ENCODE measurements at regions not wholly inside any gene's neighbourhood (a gene's known extent, or its start where the extent isn't known, plus 50 kb on each side); places are given as distances from the start of the nearest gene placed in this dataset.

DNA sequence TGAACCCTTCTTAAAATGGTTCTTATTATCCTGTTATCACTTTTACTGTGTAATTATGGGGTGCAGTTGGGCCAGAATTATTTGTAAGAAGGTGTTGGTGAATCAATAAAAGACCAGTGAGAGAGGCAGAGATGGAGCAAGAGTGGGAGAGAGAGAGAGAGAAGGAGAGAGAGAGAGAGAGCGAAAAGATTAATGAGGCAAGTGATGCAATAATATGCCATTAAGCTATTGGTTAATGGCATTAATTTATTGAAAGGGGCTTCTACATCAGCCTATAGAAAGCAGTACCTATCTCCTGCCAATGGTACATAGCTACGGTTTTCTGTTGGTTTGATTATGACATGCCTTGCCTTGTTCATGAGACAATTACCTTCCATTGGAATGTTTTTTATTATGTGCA is 388.7 kb downstream of the RPS6KC1 start:
- H3K27me3 ChIP-seq (replicated peaks; ENCODE audit: insufficient read depth, low read length), result no peaks in the 10 kb centered on the region
- no peaks in the 10 kb centered on the region for H3K79me2 ChIP-seq (ENCODE audit: low read length)
- no peak overlapping the region for H3K9ac ChIP-seq (ENCODE audit: low read length)
- DNase-seq, result no peak
- H3K27ac ChIP-seq (ENCODE audit: low read length), result peak overlapping the region; percentile 16; the same call in 1 of the 2 replicates
- H3K4me3 ChIP-seq (ENCODE audit: low read length), result no peak overlapping the region
- no peaks in the 10 kb centered on the region for H3K9me3 ChIP-seq (replicated peaks; ENCODE audit: insufficient read depth, low read length)
- H2AFZ ChIP-seq (ENCODE audit: low read length), result no peak overlapping the region
- peaks cover 7% of the 10 kb centered on the region for H3F3A ChIP-seq (ENCODE audit: insufficient read depth, low read length)
- H3K4me2 ChIP-seq (ENCODE audit: low read depth, low read length), result peak overlapping the region; percentile 1; the same call in 1 of the 2 replicates
- no peaks in the 10 kb centered on the region for H3K36me3 ChIP-seq (replicated peaks; ENCODE audit: insufficient read depth, low read length)
- H3K4me1 ChIP-seq (ENCODE audit: low read length), result peaks cover 19% of the 10 kb centered on the region
- TF ChIP-seq EZH2phosphoT487 (IDR thresholded peaks at IDR 0.05; ENCODE audit: low read length) (no peak), EZH2 (optimal IDR thresholded peaks at IDR 0.05; ENCODE audit: low read depth, low read length) (no peak)
- TF ChIP-seq, protein P1, sequence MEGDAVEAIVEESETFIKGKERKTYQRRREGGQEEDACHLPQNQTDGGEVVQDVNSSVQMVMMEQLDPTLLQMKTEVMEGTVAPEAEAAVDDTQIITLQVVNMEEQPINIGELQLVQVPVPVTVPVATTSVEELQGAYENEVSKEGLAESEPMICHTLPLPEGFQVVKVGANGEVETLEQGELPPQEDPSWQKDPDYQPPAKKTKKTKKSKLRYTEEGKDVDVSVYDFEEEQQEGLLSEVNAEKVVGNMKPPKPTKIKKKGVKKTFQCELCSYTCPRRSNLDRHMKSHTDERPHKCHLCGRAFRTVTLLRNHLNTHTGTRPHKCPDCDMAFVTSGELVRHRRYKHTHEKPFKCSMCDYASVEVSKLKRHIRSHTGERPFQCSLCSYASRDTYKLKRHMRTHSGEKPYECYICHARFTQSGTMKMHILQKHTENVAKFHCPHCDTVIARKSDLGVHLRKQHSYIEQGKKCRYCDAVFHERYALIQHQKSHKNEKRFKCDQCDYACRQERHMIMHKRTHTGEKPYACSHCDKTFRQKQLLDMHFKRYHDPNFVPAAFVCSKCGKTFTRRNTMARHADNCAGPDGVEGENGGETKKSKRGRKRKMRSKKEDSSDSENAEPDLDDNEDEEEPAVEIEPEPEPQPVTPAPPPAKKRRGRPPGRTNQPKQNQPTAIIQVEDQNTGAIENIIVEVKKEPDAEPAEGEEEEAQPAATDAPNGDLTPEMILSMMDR (IDR thresholded peaks at IDR 0.05; ENCODE audit: low read length), result no peak
- H3K9me2 ChIP-seq (replicated peaks; ENCODE audit: insufficient read depth, low read length), result no peaks in the 10 kb centered on the region
- no peaks in the 10 kb centered on the region for H4K20me1 ChIP-seq (ENCODE audit: insufficient read depth, low read length)

DNA sequence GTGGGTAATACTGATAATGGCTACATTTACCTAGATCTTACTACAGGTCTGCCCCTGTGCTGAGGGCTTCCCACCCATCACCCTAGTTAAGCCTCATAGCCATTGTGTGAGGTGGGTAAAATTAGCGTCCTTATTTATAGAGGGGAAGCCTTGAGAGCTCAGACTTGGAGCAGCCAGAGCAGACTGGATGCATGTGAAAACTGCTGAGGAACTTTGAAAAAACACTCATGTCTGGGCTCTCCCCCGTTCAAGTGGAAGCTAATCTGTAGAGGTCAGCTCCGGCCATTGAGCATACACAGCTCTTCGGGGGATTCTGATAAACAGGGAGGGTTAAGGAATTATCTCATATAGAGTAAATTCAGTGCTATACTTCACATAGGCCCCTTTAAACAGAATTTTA is 389.7 kb downstream of the RPS6KC1 start:
- Histone ChIP-seq H4K20me1 (ENCODE audit: insufficient read depth, low read length) (no peaks in the 10 kb centered on the region), H3K4me1 (ENCODE audit: low read length) (peaks cover 19% of the 10 kb centered on the region), H3K4me2 (ENCODE audit: low read depth, low read length) (no peak overlapping the region), H3F3A (ENCODE audit: insufficient read depth, low read length) (peaks cover 7% of the 10 kb centered on the region), H3K27ac (ENCODE audit: low read length) (no peak overlapping the region), H3K36me3 (replicated peaks; ENCODE audit: insufficient read depth, low read length) (no peaks in the 10 kb centered on the region), H3K79me2 (ENCODE audit: low read length) (no peaks in the 10 kb centered on the region), H3K9me3 (replicated peaks; ENCODE audit: insufficient read depth, low read length) (no peaks in the 10 kb centered on the region), H3K9ac (ENCODE audit: low read length) (no peak overlapping the region), H3K27me3 (replicated peaks; ENCODE audit: insufficient read depth, low read length) (no peaks in the 10 kb centered on the region), H2AFZ (ENCODE audit: low read length) (no peak overlapping the region), H3K9me2 (replicated peaks; ENCODE audit: insufficient read depth, low read length) (no peaks in the 10 kb centered on the region), H3K4me3 (ENCODE audit: low read length) (no peak overlapping the region)
- DNase-seq, result no peak
- no peak for TF ChIP-seq EZH2phosphoT487 (IDR thresholded peaks at IDR 0.05; ENCODE audit: low read length)
- TF ChIP-seq, protein P1 (IDR thresholded peaks at IDR 0.05; ENCODE audit: low read length), result no peak
- no peak for TF ChIP-seq EZH2 (optimal IDR thresholded peaks at IDR 0.05; ENCODE audit: low read depth, low read length)

DNA sequence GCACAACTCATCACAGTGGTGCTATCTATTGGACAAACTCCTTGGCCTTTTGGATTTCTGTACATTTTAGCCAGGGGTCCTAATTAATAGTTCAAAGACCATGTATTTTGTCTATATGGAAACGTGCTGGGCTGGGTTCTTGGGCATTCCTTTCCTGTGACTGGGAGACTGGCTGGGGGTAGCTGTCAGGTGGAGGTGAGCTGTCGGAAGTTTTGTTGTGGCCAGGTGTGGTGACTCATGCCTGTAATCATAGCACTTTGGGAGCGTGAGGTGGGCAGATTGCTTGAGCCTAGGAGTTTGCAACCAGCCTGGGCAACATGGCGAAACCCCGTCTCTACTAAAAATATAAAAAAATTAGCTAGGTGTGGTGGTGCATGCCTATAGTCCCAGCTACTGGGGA is 392.4 kb downstream of the RPS6KC1 start:
- no peaks in the 10 kb centered on the region for H4K20me1 ChIP-seq (ENCODE audit: insufficient read depth, low read length)

More for the DNA sequence above, 392.4 kb downstream of the RPS6KC1 start:
- Histone ChIP-seq H3K36me3 (replicated peaks; ENCODE audit: insufficient read depth, low read length) (no peaks in the 10 kb centered on the region), H2AFZ (ENCODE audit: low read length) (no peak overlapping the region), H3K9ac (ENCODE audit: low read length) (no peak overlapping the region), H3K4me3 (ENCODE audit: low read length) (no peak overlapping the region), H3K27ac (ENCODE audit: low read length) (no peak overlapping the region), H3K9me3 (replicated peaks; ENCODE audit: insufficient read depth, low read length) (no peaks in the 10 kb centered on the region), H3K4me1 (ENCODE audit: low read length) (peaks cover 15% of the 10 kb centered on the region), H3K27me3 (replicated peaks; ENCODE audit: insufficient read depth, low read length) (no peaks in the 10 kb centered on the region), H3K79me2 (ENCODE audit: low read length) (no peaks in the 10 kb centered on the region), H3F3A (ENCODE audit: insufficient read depth, low read length) (peaks cover 6% of the 10 kb centered on the region), H3K4me2 (ENCODE audit: low read depth, low read length) (no peak overlapping the region), H3K9me2 (replicated peaks; ENCODE audit: insufficient read depth, low read length) (no peaks in the 10 kb centered on the region)
- TF ChIP-seq, protein P1 (IDR thresholded peaks at IDR 0.05; ENCODE audit: low read length), result no peak
- TF ChIP-seq EZH2 (optimal IDR thresholded peaks at IDR 0.05; ENCODE audit: low read depth, low read length) (no peak), EZH2phosphoT487 (IDR thresholded peaks at IDR 0.05; ENCODE audit: low read length) (no peak)
- no peak for DNase-seq

Measured in MM.1S (cell line).